HG03439 (cell line): ENCODE measurements at regions not wholly inside any gene's neighbourhood (a gene's known extent, or its start where the extent isn't known, plus 50 kb on each side); places are given as distances from the start of the nearest gene placed in this dataset.
"Not testable (repeated sequence)": the region's sequence is repeated elsewhere in the genome, so short reads cannot be mapped to it uniquely, and the experiment has no call there.

Experiments
- ATAC-seq: cut with Tn5 transposase; IDR thresholded peaks from one replicate; pipeline ENCODE4 v1.9.1; 2021; ENCODE audit warnings: mild to moderate bottlenecking, moderate library complexity; ENCODE audit not compliant: unreplicated experiment

DNA sequence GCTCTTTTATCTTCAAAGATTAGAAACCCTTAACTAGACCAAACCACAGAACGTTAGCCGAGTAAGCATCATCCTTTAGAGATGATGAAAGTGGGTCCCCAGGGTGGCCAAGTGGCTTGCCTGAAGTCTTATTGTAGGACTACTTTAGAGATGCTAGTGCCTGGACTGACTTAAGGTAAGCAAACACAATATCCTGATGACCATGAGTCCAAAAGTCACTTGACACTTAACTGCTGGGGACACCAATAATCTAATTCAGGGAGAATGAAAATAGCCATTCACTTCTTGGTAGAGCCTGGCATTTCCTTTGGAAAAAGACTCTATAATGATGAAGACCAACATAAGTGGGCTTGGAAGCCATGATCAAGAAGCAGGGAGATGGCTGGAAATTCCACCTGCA is 225.3 kb upstream of the IRF2BP2 start:
- no peak for ATAC-seq

DNA sequence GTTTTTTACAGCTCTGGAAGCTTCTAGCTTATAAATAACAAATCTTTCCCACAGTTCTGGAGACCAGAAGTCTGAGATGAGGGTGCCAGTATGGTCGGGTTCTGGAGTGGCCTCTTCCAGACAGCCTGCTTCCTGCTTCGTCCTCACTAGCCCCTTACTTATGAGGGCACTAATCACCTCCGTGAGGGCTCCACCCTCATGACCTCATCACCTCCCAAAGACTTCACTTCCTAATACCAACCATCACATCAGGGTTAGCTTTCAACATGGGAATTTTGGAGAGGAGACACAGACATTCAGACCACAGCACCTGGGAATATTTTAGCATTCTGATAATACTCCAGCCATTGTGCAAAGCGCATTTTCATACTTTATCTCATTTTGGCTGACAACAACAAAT is 223.7 kb upstream of the IRF2BP2 start:
- ATAC-seq, result no peak

DNA sequence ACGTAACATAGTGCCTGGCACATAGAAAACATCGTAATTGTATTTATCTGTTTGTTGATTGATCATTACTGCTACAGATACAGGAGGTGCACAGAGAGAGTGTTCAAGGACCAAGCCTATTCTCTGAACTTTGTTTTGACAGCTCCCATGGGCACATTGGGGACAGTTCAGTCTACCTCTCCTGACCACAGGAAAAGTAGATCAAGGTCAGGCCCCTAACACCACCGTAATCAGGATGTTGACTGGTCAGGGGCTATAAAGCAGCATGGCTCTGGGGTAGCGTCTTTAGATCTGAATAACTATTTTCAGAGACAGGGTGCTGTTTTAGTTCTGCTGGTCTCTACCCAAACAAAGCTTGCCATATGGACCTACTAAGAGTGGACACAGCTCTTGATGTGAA is 223.1 kb upstream of the IRF2BP2 start:
- no peak for ATAC-seq

DNA sequence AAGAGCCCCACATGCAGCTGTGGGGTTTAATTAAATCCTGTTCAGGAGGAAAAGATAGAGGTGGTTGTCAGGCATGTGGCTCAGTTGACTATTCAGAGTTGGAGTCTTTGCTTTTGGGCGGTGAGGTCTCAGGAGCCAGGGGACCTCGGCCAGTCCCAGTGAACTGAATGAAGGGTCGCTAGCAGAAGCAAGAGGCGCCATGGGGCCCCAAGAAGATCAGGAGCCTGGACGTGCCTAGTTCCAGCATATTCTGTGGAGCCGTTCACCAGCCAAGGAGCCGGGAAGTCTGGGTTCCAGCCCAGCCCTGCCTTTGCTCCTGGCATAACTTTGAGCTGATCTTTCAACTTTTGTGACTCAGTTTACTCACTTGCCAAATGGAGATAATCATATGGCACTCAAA is 217.7 kb upstream of the IRF2BP2 start:
- ATAC-seq, result no peak

DNA sequence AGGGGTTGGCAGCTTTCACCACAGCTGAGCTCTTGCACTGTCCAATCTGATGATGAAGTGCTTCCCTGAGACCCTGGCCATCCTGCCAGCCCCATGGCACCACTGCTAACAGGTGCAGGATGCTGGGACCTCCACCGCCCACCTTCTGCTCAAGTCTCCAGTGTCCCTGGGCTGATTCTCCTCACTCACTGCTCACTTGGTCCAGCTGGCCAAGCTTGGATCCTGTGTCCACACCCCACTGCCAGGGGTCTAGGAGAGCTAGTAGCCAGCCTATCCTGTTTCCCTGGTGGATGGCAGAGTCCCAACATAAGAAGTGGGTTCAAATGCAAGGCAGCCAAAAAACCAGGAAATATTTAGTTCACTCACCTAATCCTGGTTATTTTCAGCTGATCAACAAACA is 217.2 kb upstream of the IRF2BP2 start:
- no peak for ATAC-seq

DNA sequence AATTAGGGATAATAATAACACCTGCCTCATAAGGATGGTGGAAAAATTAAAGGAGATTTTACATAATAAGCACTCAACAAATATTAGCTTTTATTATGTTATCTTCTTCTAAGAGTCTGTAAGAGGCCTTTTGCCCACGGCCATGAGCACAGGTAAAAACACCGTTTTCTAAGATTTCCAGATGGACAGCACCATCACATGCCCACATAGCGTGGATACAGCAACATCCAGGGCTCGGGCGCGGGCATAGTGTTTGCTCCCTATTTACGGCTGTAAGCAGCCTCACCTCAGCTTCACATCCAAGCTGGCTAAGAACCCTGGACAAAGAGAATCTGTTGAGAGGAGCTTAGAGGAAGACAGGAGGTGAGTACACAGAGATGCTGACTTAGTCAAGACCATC is 216.4 kb upstream of the IRF2BP2 start:
- no peak for ATAC-seq

DNA sequence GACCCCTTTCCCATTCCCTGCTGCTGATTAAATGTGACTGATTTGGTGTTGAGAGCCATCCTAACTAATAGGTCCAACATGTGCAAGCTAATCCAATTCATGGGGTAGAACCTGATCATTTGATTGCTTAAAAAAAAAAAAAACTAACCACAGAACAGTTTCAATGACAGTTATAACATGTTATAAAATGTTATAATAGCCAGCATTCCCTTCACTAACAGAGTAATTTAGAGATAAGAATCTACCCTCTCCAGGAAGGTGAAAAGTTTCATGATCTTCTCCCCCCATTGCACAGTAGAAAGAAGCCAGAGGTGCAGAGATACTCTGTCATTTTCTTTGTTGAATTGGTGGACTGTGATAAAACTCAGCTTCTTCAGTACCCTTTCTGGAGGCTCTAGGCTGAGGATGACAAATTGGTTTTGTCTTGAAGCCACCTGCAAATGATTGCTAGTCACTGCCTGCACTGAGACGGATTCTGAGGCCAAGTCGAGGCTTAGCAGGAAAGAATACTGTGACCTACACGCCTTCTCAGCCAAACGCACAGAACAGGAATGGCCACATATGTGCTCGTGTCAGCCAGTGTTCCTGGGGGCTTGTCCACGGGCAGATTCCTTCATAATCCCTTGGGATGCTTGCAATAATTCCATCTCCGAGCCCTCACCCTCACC is 215.7 kb upstream of the IRF2BP2 start:
- no peak for ATAC-seq

DNA sequence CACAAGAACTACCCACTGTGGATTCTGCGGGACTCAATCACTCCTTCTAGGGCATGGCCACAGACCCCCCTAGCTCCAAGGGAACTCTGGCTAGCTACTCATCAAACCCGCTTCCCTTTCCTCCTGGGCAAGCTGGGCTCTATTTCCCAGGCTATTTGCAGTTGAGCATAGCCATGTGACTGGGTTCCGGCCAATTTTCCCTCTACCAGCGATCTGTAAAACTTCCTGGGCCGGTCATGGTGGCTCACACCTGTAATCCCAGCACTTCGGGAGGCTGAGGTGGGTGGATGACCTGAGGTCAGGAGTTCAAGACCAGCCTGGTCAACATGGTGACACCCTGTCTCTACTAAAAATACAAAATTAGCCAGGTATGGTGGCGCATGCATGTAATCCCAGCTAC is 214.9 kb upstream of the IRF2BP2 start:
- not testable (repeated sequence) for ATAC-seq

DNA sequence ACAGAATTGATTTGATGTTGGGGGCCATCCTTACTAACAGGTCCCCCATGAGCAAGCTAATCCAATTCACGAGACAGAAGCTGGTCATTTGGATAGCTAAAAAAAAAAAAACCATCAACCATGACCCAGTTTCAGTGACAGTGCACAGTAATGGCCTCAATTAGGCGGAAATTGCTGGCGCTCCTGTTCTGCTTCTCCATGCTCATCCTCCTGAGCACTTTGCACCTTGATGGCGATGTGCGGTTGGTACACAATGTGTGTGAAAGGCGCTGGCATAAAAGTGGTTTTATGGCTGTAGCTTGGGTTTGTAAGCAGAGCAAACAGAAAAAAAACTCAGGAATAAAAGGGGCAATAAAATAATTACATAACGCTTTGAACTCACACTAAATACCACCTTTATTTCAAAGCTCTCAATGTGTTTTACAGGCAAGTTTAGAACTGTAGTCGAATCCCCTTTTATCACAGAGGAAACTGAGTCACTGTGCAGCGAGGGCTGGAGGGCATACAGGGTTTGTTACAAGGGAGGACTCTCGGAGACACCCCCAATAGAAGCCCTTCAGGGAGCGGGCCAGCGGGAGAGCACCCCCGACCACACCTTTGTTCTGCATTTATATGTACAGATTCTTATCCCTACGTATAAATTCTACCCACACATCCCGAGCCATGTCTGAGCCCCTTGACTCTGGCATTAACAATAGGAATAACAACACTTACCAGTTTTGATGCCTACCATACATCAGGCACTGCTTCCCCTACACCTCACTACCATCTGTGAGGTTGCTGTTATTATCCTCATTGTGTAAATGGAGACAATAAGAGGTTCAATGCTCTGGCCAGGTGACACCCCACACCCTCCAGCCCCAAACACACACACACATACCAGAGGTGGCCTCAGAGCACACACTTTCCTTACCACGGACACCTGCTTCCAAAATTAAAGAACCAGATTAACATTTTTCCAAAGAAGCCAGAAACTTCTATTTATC is 213.5 kb upstream of the IRF2BP2 start:
- no peak for ATAC-seq

DNA sequence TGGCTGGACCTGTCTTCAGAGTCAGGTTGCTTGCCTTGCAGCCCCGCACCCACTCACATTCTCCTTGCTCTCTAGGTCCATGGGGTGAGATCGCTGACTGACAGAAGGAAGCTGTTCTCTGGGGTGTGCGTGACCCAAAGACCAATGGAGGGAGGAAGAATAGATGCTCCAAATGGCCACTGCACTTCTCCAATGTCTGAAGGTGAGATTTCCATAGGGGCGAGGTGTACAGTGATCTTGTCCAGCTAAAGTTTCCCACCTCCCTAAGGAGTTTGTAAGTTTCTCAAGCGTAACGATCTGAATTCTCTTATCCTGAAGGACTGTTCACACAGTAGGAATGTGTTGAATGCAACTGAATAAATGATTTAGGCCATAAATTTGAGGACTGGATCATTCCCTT is 211.9 kb upstream of the IRF2BP2 start:
- ATAC-seq, result no peak

DNA sequence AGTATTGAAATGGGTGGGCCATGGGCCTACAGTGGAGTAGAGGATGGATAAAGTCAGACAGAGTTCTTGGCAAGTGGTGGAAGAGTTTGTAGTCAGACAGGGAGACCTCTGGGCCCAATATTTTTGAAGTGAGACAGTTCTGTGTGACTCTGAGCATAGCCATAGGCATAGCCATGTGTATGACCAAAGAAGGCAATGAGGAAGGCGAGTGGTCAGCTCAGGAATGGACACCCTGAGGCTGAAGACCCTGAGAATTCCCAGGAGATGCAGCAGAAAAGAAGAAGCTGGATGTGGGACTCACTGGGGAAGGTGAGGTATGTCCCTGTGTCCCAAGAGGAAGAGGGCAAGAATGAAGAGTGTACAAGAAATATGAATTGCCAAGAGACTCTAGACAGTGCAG is 210.6 kb upstream of the IRF2BP2 start:
- no peak for ATAC-seq

DNA sequence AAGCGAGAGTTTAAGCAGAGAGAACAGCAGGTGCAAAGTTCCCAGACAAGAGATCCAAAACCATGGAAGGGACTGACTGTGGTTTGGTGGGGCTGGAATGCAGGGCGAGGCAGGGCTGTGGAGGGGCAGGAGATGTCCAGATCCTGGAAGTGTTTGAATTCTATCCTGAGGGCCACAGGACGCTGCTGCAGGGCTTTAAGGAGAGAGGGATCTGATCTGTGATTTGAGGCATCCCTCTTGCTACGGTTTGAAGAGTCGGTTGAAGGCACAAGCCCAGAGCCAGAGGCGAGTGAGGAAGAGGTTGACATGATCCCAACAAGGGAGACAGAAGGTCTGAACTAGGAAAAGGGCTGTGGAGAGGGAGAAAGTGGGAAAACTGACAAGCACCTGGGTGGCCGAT is 209.9 kb upstream of the IRF2BP2 start:
- ATAC-seq, result not testable (repeated sequence)

DNA sequence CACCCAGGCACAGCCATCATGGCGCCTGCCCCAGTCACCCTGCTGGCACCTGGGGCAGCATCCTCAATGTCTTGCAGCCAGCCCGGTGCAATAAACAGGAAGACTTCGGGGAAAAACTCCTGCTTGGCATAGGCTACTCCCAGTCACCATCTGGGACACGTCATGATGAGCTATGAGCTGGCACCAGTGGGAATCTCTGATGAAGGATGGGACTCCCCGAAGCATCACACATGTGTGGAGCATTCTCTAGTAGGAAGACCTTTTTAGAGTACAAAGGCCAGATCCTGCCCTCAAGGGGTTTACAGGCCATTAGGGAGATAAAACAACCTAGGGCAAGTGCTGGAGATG is 208.0 kb upstream of the IRF2BP2 start:
- ATAC-seq, result not testable (repeated sequence)

DNA sequence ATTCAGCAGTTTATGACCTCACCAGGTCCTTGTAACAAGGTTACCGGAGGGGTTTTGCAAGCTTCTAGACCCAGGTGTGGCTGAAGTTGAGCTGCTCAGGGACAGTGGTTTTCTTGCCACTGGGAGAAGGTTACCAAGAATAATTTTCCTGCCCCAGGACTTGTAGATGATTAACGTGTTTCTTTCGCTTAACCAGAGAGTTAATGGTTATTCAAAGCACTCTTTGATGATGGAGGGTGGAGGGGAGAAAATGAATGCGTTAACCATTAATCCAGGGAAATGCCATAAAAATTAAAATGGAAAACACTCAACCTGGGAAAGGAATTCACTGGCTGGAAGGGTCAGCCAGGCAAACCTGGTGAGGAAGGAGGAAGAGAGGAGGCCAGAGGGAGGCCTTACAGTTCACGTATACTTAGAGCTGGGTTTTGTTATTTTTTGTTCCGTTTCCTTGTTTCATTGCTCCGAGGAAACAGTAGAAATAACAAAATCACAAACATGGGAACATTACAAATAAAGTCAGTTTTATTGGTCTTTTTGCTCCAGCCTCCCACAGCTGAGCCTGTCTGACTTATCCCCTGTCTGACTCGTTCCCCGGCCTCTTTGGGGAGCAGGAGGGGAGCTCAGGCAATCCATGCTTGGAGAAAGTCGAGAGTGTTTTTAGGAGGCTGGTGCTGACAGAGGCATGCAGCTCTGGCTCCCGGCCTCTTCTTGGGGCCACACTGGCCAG is 207.5 kb upstream of the IRF2BP2 start:
- not testable (repeated sequence) for ATAC-seq

DNA sequence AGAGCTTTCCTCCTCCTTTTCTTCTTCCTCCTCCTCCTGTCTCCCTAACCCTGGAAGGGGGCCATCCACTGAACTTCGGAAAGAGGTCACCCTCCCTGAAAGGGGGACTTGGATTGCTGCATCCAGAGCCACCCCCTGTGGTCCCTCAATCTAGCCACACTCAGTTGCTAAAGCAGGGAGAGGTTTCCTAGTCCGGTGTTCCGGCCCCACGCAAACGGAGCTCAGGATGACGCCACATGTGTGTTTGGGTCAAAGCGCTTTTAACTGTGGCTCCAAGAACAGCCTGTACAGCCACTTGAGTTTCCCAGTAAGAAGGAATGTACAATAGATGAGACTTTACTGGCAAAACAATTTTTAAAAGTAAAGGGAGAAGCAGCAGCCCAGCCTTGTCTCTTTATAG is 206.9 kb upstream of the IRF2BP2 start:
- ATAC-seq, result not testable (repeated sequence)

DNA sequence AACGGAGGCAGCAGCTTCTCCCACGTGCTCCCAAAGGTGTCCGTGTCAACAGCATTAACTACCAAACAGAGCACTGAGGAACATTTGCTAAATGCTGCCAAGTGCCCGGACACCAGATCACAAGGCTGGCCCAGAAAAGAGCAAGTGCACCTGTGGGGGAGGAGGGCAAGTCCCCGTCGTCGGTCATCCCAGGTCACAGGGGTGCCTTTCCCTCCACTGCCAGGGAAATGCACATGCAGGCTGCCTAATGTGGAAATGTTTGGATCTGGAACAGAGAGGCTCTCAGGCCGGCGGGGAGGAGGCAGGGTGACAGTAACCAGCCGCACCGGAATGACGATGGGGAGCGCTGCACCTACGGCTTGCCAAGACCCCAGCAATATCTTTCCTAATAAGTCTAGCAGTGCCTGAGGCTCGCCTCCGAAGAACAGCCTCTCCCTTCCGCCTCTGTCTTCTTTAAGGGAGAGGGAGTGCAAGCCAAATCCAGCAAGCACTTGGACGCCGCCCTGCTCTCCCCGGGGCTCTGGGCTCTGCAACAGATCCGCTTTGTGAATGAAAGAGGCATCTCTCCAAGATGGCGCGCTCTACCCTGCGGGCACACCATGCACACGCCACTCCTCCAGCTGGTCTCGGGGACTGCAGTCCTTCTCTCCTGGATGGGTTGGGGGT is 206.3 kb upstream of the IRF2BP2 start:
- ATAC-seq, result not testable (repeated sequence)

DNA sequence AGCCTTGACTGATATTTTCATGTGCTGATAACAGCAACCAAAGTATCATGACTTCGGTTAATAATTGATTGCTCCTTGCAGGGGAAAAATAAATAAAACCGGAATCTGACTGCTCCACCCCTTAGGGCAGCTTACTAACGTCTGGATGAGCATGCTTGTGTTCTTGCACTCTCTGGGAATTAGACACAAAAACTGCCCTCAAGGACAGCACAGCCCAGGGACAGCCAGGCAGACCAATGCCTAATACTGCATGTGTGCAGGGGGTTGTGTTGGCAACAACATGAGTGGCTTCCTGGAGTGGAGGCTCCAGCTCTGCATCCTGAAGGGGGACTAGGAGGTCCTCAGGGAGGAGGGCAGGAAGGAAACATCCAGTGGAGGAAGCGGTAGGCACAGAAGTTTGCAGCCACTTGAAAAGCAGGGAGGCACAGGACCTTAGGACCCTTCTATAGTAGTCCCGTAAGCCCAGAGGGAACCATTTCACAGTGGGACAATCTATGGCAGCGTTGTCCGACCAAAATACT is 205.4 kb upstream of the IRF2BP2 start:
- ATAC-seq, result not testable (repeated sequence)

DNA sequence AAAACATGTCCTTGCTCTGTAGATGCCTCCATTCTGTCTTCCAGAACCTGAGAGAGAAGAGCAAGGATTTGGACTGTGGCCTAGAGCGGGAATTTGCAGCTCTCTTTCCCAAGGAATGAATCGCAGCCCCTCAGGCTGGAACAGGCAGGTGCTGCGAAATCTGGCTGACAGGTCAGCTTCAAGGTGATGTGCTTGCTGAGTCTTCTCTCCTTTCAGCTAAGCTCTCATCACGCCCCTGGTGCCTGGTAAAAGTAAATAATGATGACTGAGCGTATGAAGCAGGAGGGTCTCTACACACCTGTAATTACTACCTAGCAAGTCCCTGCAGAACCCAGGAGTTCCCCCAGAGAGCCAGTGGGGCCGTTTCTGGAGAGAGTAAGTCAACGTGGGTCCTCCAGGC is 204.3 kb upstream of the IRF2BP2 start:
- not testable (repeated sequence) for ATAC-seq

DNA sequence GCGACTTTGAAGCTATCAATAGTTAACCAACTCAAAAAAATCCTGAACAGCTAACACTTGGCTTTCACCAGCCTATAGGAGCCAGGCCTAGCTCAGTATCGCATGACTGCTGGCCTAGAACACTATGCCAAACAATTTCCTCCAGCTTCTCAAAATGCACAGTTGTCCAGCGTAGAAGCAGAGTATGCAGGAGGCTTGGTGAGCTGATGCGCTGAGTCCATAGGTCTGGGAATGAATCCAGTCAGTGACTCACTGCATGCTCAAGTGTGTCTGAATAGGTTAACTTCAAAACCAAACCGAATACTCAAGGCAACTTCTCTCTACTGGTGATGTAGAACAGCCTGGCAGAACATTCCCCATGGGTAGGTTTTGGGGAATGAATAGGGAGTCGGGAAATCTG is 201.8 kb upstream of the IRF2BP2 start:
- ATAC-seq, result not testable (repeated sequence)

DNA sequence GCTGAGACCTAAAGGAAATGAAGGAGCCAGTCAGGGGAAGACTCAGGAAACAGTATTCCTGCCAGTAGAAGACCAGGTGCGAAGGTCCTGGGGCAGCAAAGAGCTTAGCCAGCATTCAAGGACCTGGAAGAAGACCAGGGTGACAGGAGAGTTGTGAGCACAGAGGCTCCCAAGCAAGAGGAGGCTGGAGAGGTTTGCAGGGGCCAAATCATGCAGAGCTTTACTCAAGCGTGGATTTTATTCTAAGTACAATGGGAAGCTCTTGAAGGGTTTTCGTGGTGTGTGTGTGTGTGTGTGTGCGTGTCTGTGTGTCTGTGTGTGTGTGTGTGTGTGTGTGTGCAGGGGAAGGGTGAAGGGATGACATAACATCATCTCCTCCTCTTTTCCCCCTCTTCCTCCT is 200.7 kb upstream of the IRF2BP2 start:
- not testable (repeated sequence) for ATAC-seq

DNA sequence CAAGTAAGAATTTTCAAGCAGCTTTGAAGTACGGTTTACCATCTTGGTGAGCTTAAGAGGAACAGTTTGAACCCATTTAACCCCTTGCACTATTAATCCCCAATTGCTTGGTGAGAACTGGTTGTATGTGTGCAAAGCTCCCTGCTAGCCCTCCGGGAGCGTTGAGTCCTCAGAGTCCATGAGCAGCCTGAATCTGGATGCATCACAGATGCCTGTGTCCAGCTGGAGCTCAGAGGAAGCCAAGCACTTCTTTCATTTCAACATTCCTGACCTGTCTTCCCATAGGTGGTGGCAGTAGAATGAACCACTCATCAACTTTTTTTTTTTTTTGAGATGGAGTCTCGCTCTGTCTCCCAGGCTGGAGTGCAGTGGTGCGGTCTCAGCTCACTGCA is 199.9 kb upstream of the IRF2BP2 start:
- ATAC-seq, result not testable (repeated sequence)
